ENCODE measurements at regions not wholly inside any gene's neighbourhood (a gene's known extent, or its start where the extent isn't known, plus 50 kb on each side); places are given as distances from the start of the nearest gene placed in this dataset.
A peak's percentile ranks its signal among the peaks of the same experiment; 100 is the strongest.
"Not testable (repeated sequence)": the region's sequence is repeated elsewhere in the genome, so short reads cannot be mapped to it uniquely, and the experiment has no call there.

- no TSS peak for BruUV-seq (replicated peaks)
- Histone ChIP-seq H3K27ac (ENCODE audit: low read depth, low read length) (no peak overlapping the region), H3K9me2 (ENCODE audit: insufficient read depth) (no peaks in the 10 kb centered on the region), H3K9ac (ENCODE audit: low read length) (no peak overlapping the region), H3K27me3 (ENCODE audit: insufficient read depth, low read length) (no peaks in the 10 kb centered on the region), H3K36me3 (ENCODE audit: control insufficient read depth in 1 of 2, insufficient read depth in 2 of 2, low read length in 2 of 2) (no peaks in the 10 kb centered on the region), H4K20me1 (ENCODE audit: insufficient read depth) (no peaks in the 10 kb centered on the region), H3K4me1 (ENCODE audit: control insufficient read depth in 1 of 2, insufficient read depth in 2 of 2, low read length in 2 of 2) (no peaks in the 10 kb centered on the region), H2AFZ (ENCODE audit: low read depth, low read length, poor library complexity, severe bottlenecking) (no peak overlapping the region), H3K9me3 (ENCODE audit: control insufficient read depth in 1 of 2, insufficient read depth in 1 of 2, low read depth in 1 of 2, low read length in 2 of 2) (no peaks in the 10 kb centered on the region), H3K4me2 (ENCODE audit: low read length) (no peak overlapping the region), H3K4me3 (replicated peaks in 1 of 2; ENCODE audit: low read depth in 1 of 2, low read length in 2 of 2) (no peak overlapping the region), H3K79me2 (ENCODE audit: insufficient read depth, low read length) (no peaks in the 10 kb centered on the region)
- ChIA-PET RAD21 (ENCODE audit: low non-redundant PET in 1 of 2, low total read pairs in 2 of 2, uncharacterized antibody in 2 of 2, unreplicated experiment in 2 of 2) (no interaction called here), POLR2A (no interaction called here), CTCF (interaction anchor here (1.0 kb wide), 1 partner anchor 16 kb away, joined by 3 read pairs; no protein-coding TSS in a partner anchor)
- ATAC-seq (peak; percentile 53; the same call in 1 of the 2 replicates), DNase-seq (ENCODE audit: low read depth, low spot score) (no peak)
- intact Hi-C loops (cut with micrococcal nuclease), result no loop called here
- TF ChIP-seq RAD21 (IDR thresholded peaks at IDR 0.05; ENCODE audit: low read depth) (peak; percentile 14; the same call in 1 of the 2 replicates), EZH2phosphoT487 (IDR thresholded peaks at IDR 0.05; ENCODE audit: borderline replicate concordance) (no peak)
Measured at GRCh38 chr1:195173753-195174152, 1434.5 kb downstream of the KCNT2 start.

- CTCF ChIA-PET; H3K4me2 ChIP-seq (ENCODE audit: low read length); H3K9me3 ChIP-seq (ENCODE audit: control insufficient read depth in 1 of 2, insufficient read depth in 1 of 2, low read depth in 1 of 2, low read length in 2 of 2); DNase-seq (ENCODE audit: low read depth, low spot score); H3K4me3 ChIP-seq (replicated peaks in 1 of 2; ENCODE audit: low read depth in 1 of 2, low read length in 2 of 2); RAD21 ChIA-PET (ENCODE audit: low non-redundant PET in 1 of 2, low total read pairs in 2 of 2, uncharacterized antibody in 2 of 2, unreplicated experiment in 2 of 2); intact Hi-C loops (cut with micrococcal nuclease); H3K27ac ChIP-seq (ENCODE audit: low read depth, low read length); BruUV-seq (replicated peaks); H3K27me3 ChIP-seq (ENCODE audit: insufficient read depth, low read length); POLR2A ChIA-PET; H3K36me3 ChIP-seq (ENCODE audit: control insufficient read depth in 1 of 2, insufficient read depth in 2 of 2, low read length in 2 of 2); ATAC-seq; H4K20me1 ChIP-seq (ENCODE audit: insufficient read depth); H3K9ac ChIP-seq (ENCODE audit: low read length); H3K4me1 ChIP-seq (ENCODE audit: control insufficient read depth in 1 of 2, insufficient read depth in 2 of 2, low read length in 2 of 2); H3K9me2 ChIP-seq (ENCODE audit: insufficient read depth); H3K79me2 ChIP-seq (ENCODE audit: insufficient read depth, low read length): not testable (repeated sequence)
- peak overlapping the region; percentile 54 for H2AFZ ChIP-seq (ENCODE audit: low read depth, low read length, poor library complexity, severe bottlenecking)
Measured at GRCh38 chr1:195159795-195160194, 1448.4 kb downstream of the KCNT2 start.

GRCh38 chr1:195158091-195158490 is 1450.1 kb downstream of the KCNT2 start:
- Histone ChIP-seq H4K20me1 (ENCODE audit: insufficient read depth) (no peaks in the 10 kb centered on the region), H2AFZ (ENCODE audit: low read depth, low read length, poor library complexity, severe bottlenecking) (no peak overlapping the region), H3K9me3 (ENCODE audit: control insufficient read depth in 1 of 2, insufficient read depth in 1 of 2, low read depth in 1 of 2, low read length in 2 of 2) (no peaks in the 10 kb centered on the region), H3K9me2 (ENCODE audit: insufficient read depth) (no peaks in the 10 kb centered on the region), H3K79me2 (ENCODE audit: insufficient read depth, low read length) (no peaks in the 10 kb centered on the region), H3K36me3 (ENCODE audit: control insufficient read depth in 1 of 2, insufficient read depth in 2 of 2, low read length in 2 of 2) (no peaks in the 10 kb centered on the region), H3K4me1 (ENCODE audit: control insufficient read depth in 1 of 2, insufficient read depth in 2 of 2, low read length in 2 of 2) (no peaks in the 10 kb centered on the region), H3K9ac (ENCODE audit: low read length) (no peak overlapping the region), H3K27me3 (ENCODE audit: insufficient read depth, low read length) (no peaks in the 10 kb centered on the region), H3K27ac (ENCODE audit: low read depth, low read length) (no peak overlapping the region), H3K4me3 (replicated peaks in 1 of 2; ENCODE audit: low read depth in 1 of 2, low read length in 2 of 2) (no peak overlapping the region), H3K4me2 (ENCODE audit: low read length) (no peak overlapping the region)
- ATAC-seq (no peak), DNase-seq (ENCODE audit: low read depth, low spot score) (no peak)
- ChIA-PET POLR2A (no interaction called here), CTCF (no interaction called here), RAD21 (ENCODE audit: low non-redundant PET in 1 of 2, low total read pairs in 2 of 2, uncharacterized antibody in 2 of 2, unreplicated experiment in 2 of 2) (no interaction called here)
- BruUV-seq (replicated peaks), result no TSS peak
- intact Hi-C loops (cut with micrococcal nuclease), result no loop called here
- TF ChIP-seq EZH2 (IDR thresholded peaks at IDR 0.05), result no peak
- no peak for TF ChIP-seq SP1 (IDR thresholded peaks at IDR 0.05; ENCODE audit: low read depth)
- no peak for TF ChIP-seq CTCF (IDR thresholded peaks at IDR 0.05 in 2 of 3, conservative IDR thresholded peaks at IDR 0.05 in 1 of 3; ENCODE audit: borderline replicate concordance in 1 of 3, insufficient read depth in 1 of 3, low read depth in 2 of 3, low read length in 2 of 3)
- no peak for TF ChIP-seq ATF3 (IDR thresholded peaks at IDR 0.05)
- TF ChIP-seq CBX3 (IDR thresholded peaks at IDR 0.05; ENCODE audit: low read depth), result no peak
- TF ChIP-seq ZBTB33 (IDR thresholded peaks at IDR 0.05; ENCODE audit: extremely low read depth, insufficient replicate concordance, low read length), result no peak
- TF ChIP-seq POLR2AphosphoS5 (IDR thresholded peaks at IDR 0.05; ENCODE audit: low read depth, low read length), result no peak
- TF ChIP-seq CEBPB (IDR thresholded peaks at IDR 0.05; ENCODE audit: low read depth), result no peak
- TF ChIP-seq EZH2phosphoT487 (IDR thresholded peaks at IDR 0.05; ENCODE audit: borderline replicate concordance), result no peak

Data from HCT116 (cell line).